ENCODE measurements at regions not wholly inside any gene's neighbourhood (a gene's known extent, or its start where the extent isn't known, plus 50 kb on each side); places are given as distances from the start of the nearest gene placed in this dataset.

GRCh38 chr14:85788470-85789233 lies 258.7 kb downstream of the FLRT2 start:
- FAIRE-seq, result no peak
- ChIA-PET RAD21 (ENCODE audit: unreplicated experiment) (no interaction called here), POLR2A (no interaction called here), CTCF (interaction anchor here (1.3 kb wide), 1 partner anchor 11 kb away, joined by 4 read pairs; no protein-coding TSS in a partner anchor), SMC1A (ENCODE audit: uncharacterized antibody, unreplicated experiment) (no interaction called here)
- no peak overlapping the region for H3K9ac ChIP-seq (ENCODE audit: control insufficient read depth, insufficient read depth, low read length)
- DNase-seq (ENCODE audit: low read depth, low spot score), result no peak
- no peaks in the 10 kb centered on the region for H3K4me1 ChIP-seq (ENCODE audit: control insufficient read depth, insufficient read depth, low read length)
- intact Hi-C loops (cut with micrococcal nuclease; ENCODE audit: unreplicated experiment) (no loop called here), in situ Hi-C loops (cut with MboI) (no loop called here)
- H3K9me3 ChIP-seq (replicated peaks; ENCODE audit: control insufficient read depth, insufficient read depth, low read length), result no peaks in the 10 kb centered on the region
- no peak for TF ChIP-seq SIN3A (IDR thresholded peaks at IDR 0.05; ENCODE audit: low read depth, low read length)
- no peak for TF ChIP-seq FOXK2 (IDR thresholded peaks at IDR 0.05)
- no peak for TF ChIP-seq SKIL (IDR thresholded peaks at IDR 0.05; ENCODE audit: low read depth, poor library complexity, severe bottlenecking)
- TF ChIP-seq, protein P1, sequence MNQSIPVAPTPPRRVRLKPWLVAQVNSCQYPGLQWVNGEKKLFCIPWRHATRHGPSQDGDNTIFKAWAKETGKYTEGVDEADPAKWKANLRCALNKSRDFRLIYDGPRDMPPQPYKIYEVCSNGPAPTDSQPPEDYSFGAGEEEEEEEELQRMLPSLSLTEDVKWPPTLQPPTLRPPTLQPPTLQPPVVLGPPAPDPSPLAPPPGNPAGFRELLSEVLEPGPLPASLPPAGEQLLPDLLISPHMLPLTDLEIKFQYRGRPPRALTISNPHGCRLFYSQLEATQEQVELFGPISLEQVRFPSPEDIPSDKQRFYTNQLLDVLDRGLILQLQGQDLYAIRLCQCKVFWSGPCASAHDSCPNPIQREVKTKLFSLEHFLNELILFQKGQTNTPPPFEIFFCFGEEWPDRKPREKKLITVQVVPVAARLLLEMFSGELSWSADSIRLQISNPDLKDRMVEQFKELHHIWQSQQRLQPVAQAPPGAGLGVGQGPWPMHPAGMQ (IDR thresholded peaks at IDR 0.05; ENCODE audit: borderline replicate concordance), result no peak
- no peak for TF ChIP-seq RB1 (IDR thresholded peaks at IDR 0.05; ENCODE audit: borderline replicate concordance)
- no peak for TF ChIP-seq RELA (IDR thresholded peaks at IDR 0.05; ENCODE audit: borderline replicate concordance, partially characterized antibody)
- TF ChIP-seq NBN (IDR thresholded peaks at IDR 0.05), result no peak
- no TSS peak for BruUV-seq (replicated peaks)
- ATAC-seq, result no peak
- no peak overlapping the region for H2AFZ ChIP-seq (ENCODE audit: control insufficient read depth, low read depth, low read length)
- H3K79me2 ChIP-seq (ENCODE audit: control insufficient read depth, insufficient read depth, low read length), result no peaks in the 10 kb centered on the region
- 12% methylated on average over 2 of the region's 2 CpGs for WGBS (ENCODE audit: insufficient coverage, insufficient replicate concordance, low lambda C conversion rate, missing lambda C conversion rate)
- H3K4me2 ChIP-seq (ENCODE audit: control insufficient read depth, insufficient read depth), result no peak overlapping the region
- H3K36me3 ChIP-seq (ENCODE audit: control insufficient read depth in 2 of 2, insufficient read depth in 2 of 2, low read length in 1 of 2), result no peaks in the 10 kb centered on the region
- H3K27ac ChIP-seq (ENCODE audit: control insufficient read depth, insufficient read depth), result no peak overlapping the region
- H4K20me1 ChIP-seq (ENCODE audit: control insufficient read depth, insufficient read depth), result no peaks in the 10 kb centered on the region
- H3K27me3 ChIP-seq (replicated peaks in 1 of 2; ENCODE audit: control insufficient read depth in 2 of 2, insufficient read depth in 2 of 2, low read length in 1 of 2), result no peaks in the 10 kb centered on the region
- no peak overlapping the region for H3K4me3 ChIP-seq
